Subcutaneous abdominal adipose tissue (tissue), 5 donors: ENCODE measurements at regions not wholly inside any gene's neighbourhood (a gene's known extent, or its start where the extent isn't known, plus 50 kb on each side); places are given as distances from the start of the nearest gene placed in this dataset.

Experiments
- H3K27ac ChIP-seq: one replicate; pipeline ENCODE4 v1.7.0; 2013; ENCODE audit warnings: low read depth, mild to moderate bottlenecking, inconsistent platforms, low read length, moderate library complexity
- H3K27me3 ChIP-seq, 5 donors: one replicate each; pipeline ENCODE4 v1.7.0; 2013; ENCODE audit warnings: low read length in 5 of 5, inconsistent platforms in 1 of 5; ENCODE audit not compliant: control insufficient read depth in 5 of 5, insufficient read depth in 4 of 5
- H3K36me3 ChIP-seq, 5 donors: one replicate each; pipeline ENCODE4 v1.7.0; 2013; ENCODE audit warnings: low read length in 5 of 5; ENCODE audit not compliant: control insufficient read depth in 5 of 5, insufficient read depth in 5 of 5
- H3K4me1 ChIP-seq, 5 donors: one replicate each; pipeline ENCODE4 v1.7.0; 2013; ENCODE audit warnings: low read length in 5 of 5, mild to moderate bottlenecking in 3 of 5, moderate library complexity in 1 of 5; ENCODE audit not compliant: control insufficient read depth in 5 of 5, insufficient read depth in 5 of 5
- H3K4me3 ChIP-seq, 5 donors: one replicate each; pipeline ENCODE4 v1.7.0; 2013; ENCODE audit warnings: low read length in 5 of 5, low read depth in 1 of 5
- H3K9ac ChIP-seq, 5 donors: one replicate each; pipeline ENCODE4 v1.7.0; 2013; ENCODE audit warnings: low read length in 5 of 5, mild to moderate bottlenecking in 4 of 5, moderate library complexity in 3 of 5
- H3K9me3 ChIP-seq, 5 donors: one replicate each; pipeline ENCODE4 v1.7.0; 2013; ENCODE audit warnings: low read length in 5 of 5; ENCODE audit not compliant: control insufficient read depth in 5 of 5
- donor health status: healthy.
- donor health status: healthy.
- donor health status: healthy.
- donor health status: healthy.
- donor health status: healthy.

DNA sequence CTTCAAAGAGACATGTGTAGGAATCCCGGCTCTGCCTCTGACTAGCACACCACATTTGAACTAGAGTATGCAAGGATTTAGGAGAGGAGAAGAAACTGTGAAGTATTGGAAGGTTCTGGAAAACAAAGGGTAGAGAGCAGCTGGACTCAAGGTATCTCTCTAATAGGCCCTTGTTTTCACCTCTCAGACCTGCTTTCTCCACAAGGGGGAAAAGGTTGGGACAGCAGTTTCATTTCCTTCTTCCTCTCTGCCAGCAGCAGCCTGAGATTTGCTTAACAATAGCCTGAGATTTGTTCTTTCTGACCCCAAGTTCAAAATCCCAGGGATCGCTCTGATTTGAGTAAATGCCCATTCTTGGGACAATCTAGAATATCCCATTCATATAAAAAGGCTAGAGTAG, 430.6 kb upstream of the MCTP2 start:
- H3K9ac ChIP-seq, result no peak overlapping the region
- H3K27me3 ChIP-seq, result no peaks in the 10 kb centered on the region
- peaks cover 0 to 16% (median 12%) of the 10 kb centered on the region in 5 donors for H3K4me1 ChIP-seq
- no peak overlapping the region for H3K27ac ChIP-seq
- no peaks in the 10 kb centered on the region for H3K9me3 ChIP-seq
- no peaks in the 10 kb centered on the region for H3K36me3 ChIP-seq
- H3K4me3 ChIP-seq, result no peak overlapping the region

DNA sequence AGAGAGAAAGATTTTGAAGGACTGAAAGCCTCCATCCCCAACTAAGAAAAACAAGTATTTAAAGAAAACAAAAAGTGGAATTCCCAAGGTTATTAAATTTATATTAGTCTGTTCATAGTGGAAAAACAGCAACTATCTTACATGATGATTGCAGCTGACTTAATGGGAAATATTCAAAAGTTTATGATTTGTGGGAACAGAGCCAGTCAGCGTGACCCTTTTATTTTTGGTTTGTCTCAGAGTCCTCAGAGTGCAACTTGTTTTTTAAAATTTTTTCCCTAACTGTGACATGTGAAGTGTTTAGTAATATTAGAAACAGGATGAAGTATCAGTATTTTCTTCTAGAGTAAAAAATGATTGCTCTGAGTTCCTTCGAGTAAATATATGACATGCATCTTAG, 441.9 kb upstream of the MCTP2 start:
- Histone ChIP-seq H3K36me3 (no peaks in the 10 kb centered on the region), H3K9me3 (peaks cover 0 to 3% (median 0%) of the 10 kb centered on the region in 5 donors), H3K27me3 (peaks cover 0 to 3% (median 0%) of the 10 kb centered on the region in 5 donors), H3K4me1 (no peaks in the 10 kb centered on the region), H3K27ac (no peak overlapping the region), H3K4me3 (no peak overlapping the region), H3K9ac (no peak overlapping the region)

DNA sequence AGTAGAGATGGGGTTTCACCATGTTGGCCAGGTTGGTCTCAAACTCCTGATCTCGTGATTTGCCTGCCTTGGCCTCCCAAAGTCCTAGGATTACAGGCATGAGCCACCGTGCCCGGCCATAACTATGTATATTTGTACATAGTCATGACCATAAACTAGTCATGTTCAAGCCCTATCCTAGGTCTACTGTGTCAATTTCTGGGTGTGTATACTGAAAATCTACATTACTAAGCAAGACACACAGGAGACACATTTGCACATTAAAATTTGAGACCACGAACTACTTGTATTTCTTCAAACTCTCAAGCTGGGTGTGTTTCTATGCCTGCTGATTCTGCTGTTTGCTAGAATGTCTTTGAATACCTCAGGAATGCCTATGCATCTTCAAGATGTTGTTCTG, 451.3 kb upstream of the MCTP2 start:
- H3K9ac ChIP-seq, result no peak overlapping the region
- H3K27me3 ChIP-seq, result no peaks in the 10 kb centered on the region
- H3K9me3 ChIP-seq, result peaks cover 0 to 3% (median 0%) of the 10 kb centered on the region in 5 donors
- H3K4me3 ChIP-seq, result no peak overlapping the region
- H3K36me3 ChIP-seq, result no peaks in the 10 kb centered on the region
- no peaks in the 10 kb centered on the region for H3K4me1 ChIP-seq
- no peak overlapping the region for H3K27ac ChIP-seq

DNA sequence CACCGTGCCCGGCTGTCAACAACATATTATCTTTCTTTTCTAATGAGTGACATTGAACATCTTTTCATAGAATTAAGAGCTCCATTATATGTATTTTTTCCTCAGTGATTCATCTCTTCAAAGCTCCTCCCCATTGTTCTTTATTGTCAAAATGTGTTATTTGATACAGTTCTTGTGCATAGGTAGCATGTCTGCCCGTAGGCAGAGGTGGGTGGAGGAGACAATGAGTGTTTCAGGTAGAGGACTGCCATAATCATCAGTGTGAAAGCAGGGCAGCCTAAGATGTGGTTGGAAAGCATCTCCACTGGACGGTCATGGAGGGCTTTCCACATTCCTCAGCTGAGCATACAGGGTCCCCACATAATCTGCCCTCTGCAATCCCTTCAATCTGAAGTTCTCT, 452.0 kb upstream of the MCTP2 start:
- Histone ChIP-seq H3K9ac (no peak overlapping the region), H3K27me3 (no peaks in the 10 kb centered on the region), H3K4me3 (no peak overlapping the region), H3K36me3 (no peaks in the 10 kb centered on the region), H3K27ac (no peak overlapping the region), H3K4me1 (no peaks in the 10 kb centered on the region), H3K9me3 (peaks cover 0 to 3% (median 0%) of the 10 kb centered on the region in 5 donors)

DNA sequence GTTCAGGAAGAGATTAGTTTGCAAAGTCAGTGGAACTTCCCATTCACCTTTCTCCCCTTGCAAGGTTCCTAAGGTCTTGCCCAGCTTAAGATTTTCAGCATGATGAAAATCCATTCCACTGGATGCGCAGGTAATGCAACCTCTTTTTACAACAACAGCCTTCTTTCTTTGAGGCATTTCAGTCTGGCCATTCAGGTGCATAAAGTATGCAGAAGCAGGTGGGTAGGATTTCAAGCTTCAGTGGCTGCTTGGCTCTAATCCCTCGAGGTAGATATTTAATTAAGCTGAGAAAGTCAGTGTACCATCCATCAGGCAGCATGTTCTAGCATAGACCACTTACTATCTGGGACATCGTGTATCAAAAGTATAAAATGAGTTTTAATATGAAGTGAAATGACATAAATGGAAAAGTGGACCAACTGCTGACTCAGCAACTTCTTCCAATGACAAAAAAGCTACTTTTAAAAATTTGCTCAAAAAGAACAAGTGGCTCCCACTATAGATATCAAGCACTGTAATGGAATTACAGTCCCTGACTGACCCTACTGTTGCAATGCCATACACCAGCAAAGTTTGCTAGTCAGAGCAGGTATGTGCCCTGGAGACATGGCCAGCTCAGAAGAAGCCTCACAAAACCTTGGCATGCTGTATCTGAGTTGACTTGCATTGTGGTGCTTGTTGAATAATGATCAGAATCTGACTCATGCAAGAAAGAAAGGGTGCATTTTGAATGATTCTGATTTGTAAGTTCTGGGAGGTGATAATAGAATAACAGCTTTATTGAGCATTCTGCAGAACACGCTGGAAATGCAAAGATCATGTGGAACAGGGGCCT, 459.9 kb upstream of the MCTP2 start:
- Histone ChIP-seq H3K9ac (no peak overlapping the region), H3K4me3 (no peak overlapping the region), H3K27ac (no peak overlapping the region), H3K27me3 (no peaks in the 10 kb centered on the region), H3K9me3 (no peaks in the 10 kb centered on the region), H3K4me1 (no peaks in the 10 kb centered on the region), H3K36me3 (no peaks in the 10 kb centered on the region)

DNA sequence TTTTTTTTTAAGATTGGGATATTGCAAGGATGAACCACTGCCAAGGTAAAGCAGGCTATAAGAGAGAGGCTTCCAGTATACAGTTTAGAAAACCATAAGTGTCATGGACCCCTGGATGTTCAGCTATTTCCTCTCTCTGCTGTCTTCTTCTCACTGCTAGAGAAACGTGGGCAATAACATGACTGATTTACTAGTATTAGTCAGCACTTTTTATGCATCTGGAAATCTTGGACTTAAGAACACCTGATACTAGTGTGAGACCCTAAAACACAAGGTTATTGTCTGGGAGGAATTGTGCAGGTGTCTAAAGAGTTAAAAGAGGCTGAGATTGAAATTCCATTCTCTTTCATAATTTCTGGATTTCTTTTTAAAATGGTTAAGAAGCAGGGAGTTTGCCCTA, 460.6 kb upstream of the MCTP2 start:
- Histone ChIP-seq H3K27ac (no peak overlapping the region), H3K9ac (no peak overlapping the region), H3K4me3 (no peak overlapping the region), H3K9me3 (no peaks in the 10 kb centered on the region), H3K36me3 (no peaks in the 10 kb centered on the region), H3K27me3 (no peaks in the 10 kb centered on the region), H3K4me1 (no peaks in the 10 kb centered on the region)

DNA sequence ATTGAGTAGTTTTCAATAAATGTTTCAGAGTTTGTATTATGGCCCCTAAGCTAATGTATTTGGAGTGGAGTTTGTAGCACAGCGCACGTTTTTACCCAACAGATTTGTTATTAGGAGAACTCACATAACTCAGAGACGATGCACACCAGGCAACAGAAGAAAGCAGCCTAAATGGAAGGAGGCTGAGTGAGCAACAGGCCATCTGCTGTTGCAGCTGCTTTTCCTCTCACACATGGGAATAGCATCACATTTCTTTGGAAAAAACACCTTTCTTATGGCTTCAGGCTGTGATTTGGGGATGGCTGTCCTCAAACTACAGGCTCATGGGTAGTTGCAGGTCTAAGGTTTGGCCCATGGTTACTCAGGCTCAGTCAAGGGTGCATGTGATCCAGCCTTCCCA, 469.3 kb upstream of the MCTP2 start:
- Histone ChIP-seq H3K27me3 (no peaks in the 10 kb centered on the region), H3K9ac (no peak overlapping the region), H3K9me3 (peaks cover 0 to 4% (median 3%) of the 10 kb centered on the region in 5 donors), H3K4me1 (no peaks in the 10 kb centered on the region), H3K27ac (no peak overlapping the region), H3K4me3 (no peak overlapping the region), H3K36me3 (no peaks in the 10 kb centered on the region)

DNA sequence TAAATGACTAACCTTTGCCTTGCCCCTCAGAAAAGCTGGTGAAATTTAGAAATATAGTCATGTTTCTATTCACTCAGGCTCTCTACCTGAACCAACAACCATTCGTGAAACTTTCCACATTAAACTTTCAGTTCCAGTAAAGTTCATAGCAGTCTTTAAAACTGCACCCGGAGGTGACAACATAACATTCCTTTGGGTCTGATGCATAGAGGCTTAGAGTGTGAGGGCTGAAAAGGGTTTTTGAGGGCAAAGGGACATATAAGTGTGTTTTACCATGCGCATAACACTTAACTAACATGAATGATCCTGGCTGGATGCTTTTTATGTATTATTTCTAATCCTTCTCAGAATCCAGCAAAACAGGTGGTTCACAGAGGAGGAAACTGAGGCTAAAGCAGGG, 471.7 kb upstream of the MCTP2 start:
- no peak overlapping the region for H3K9ac ChIP-seq
- no peak overlapping the region for H3K27ac ChIP-seq
- H3K36me3 ChIP-seq, result no peaks in the 10 kb centered on the region
- no peaks in the 10 kb centered on the region for H3K27me3 ChIP-seq
- H3K9me3 ChIP-seq, result peaks cover 0 to 5% (median 5%) of the 10 kb centered on the region in 5 donors
- H3K4me3 ChIP-seq, result no peak overlapping the region
- H3K4me1 ChIP-seq, result no peaks in the 10 kb centered on the region

DNA sequence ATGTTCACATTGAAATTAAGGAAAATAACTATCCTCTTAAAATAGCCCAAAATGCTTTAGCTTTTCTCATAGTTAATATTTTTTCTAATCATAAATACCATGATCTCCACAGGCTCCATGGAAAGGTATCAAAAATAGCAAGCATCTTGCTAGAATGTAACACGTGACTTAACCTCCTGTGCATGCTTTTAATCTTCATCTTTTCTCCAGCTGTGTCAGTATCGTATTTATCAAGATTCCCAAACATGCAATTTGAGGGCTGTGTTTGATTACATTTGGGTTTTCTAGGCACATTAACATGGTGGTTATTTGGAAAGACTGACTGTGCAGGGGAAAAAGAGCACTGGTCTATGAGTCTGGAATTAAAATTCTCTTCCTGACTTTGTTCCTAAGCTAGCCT, 472.5 kb upstream of the MCTP2 start:
- no peaks in the 10 kb centered on the region for H3K27me3 ChIP-seq

DNA sequence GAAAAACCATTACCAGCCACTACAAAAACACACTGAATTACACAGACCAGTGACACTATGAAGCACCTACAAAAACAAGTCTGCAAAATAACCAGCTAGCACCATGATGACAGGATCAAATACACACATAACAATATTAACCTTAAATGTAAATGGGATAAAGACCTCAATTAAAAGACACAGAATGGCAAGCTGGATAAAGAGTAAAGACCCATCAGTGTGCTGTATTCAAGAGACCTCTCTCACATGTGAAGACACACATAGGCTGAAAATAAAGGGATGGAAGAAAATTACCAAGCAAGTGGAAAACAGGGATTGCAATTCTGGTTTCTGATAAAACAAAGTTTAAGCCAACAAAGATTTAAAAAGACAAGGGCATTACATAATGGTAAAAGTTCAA, 482.7 kb upstream of the MCTP2 start:
- no peak overlapping the region for H3K4me3 ChIP-seq
- H3K36me3 ChIP-seq, result no peaks in the 10 kb centered on the region
- H3K27ac ChIP-seq, result no peak overlapping the region
- peaks cover 0 to 11% (median 5%) of the 10 kb centered on the region in 5 donors for H3K9me3 ChIP-seq
- H3K4me1 ChIP-seq, result no peaks in the 10 kb centered on the region
- H3K27me3 ChIP-seq, result no peaks in the 10 kb centered on the region
- no peak overlapping the region for H3K9ac ChIP-seq

More for the DNA sequence above, 472.5 kb upstream of the MCTP2 start:
- no peak overlapping the region for H3K9ac ChIP-seq
- no peak overlapping the region for H3K27ac ChIP-seq
- H3K36me3 ChIP-seq, result no peaks in the 10 kb centered on the region
- no peaks in the 10 kb centered on the region for H3K4me1 ChIP-seq
- no peak overlapping the region for H3K4me3 ChIP-seq
- H3K9me3 ChIP-seq, result peaks cover 0 to 5% (median 5%) of the 10 kb centered on the region in 5 donors
